ENCODE measurements at regions not wholly inside any gene's neighbourhood (a gene's known extent, or its start where the extent isn't known, plus 50 kb on each side); places are given as distances from the start of the nearest gene placed in this dataset.

- peaks cover 29% of the 10 kb centered on the region for H3K9me3 Mint-ChIP-seq
- Histone ChIP-seq H3F3A (replicated peaks; ENCODE audit: low read depth) (no peaks in the 10 kb centered on the region), H3K79me2 (replicated peaks; ENCODE audit: insufficient read depth) (no peaks in the 10 kb centered on the region), H3K27ac (ENCODE audit: low read depth) (no peak overlapping the region), H3K27me3 (ENCODE audit: insufficient read depth) (no peaks in the 10 kb centered on the region), H4K20me1 (replicated peaks; ENCODE audit: insufficient read depth) (no peaks in the 10 kb centered on the region), H3K4me2 (no peak overlapping the region), H3K9me2 (ENCODE audit: insufficient read depth) (0 out of 2 replicates have a peak, but pooled peaks cover 3% of the 10 kb centered on the region), H3K4me3 (no peak overlapping the region), H2AFZ (no peak overlapping the region), H3K36me3 (ENCODE audit: insufficient read depth) (no peaks in the 10 kb centered on the region), H3K4me1 (ENCODE audit: insufficient read depth) (peaks cover 8% of the 10 kb centered on the region; the same call in 1 of the 2 replicates)
- ATAC-seq (no peak), DNase-seq (ENCODE audit: low spot score) (no peak)
- H3K4me1 Mint-ChIP-seq = peaks cover 9% of the 10 kb centered on the region
- H3K27me3 Mint-ChIP-seq (ENCODE audit: insufficient read depth, low read depth, poor library complexity) = peaks cover 4% of the 10 kb centered on the region
- H3K27ac Mint-ChIP-seq = no peak overlapping the region
- H3K36me3 Mint-ChIP-seq (ENCODE audit: low read depth) = peaks cover 34% of the 10 kb centered on the region
- no peak overlapping the region for H3K4me3 Mint-ChIP-seq
- no peak for TF ChIP-seq JUNB (IDR thresholded peaks at IDR 0.05; ENCODE audit: unreplicated experiment)
- no peak for TF ChIP-seq ZNF462 (CRISPR knock-in tag; IDR thresholded peaks at IDR 0.05)
- no peak for TF ChIP-seq NANOG (IDR thresholded peaks at IDR 0.05; ENCODE audit: borderline replicate concordance)
- no peak for TF ChIP-seq REST (IDR thresholded peaks at IDR 0.05; ENCODE audit: unreplicated experiment)
- TF ChIP-seq STAT1 (IDR thresholded peaks at IDR 0.05; ENCODE audit: unreplicated experiment) = no peak
- TF ChIP-seq EZH2phosphoT487 (IDR thresholded peaks at IDR 0.05; ENCODE audit: unreplicated experiment) = no peak
- TF ChIP-seq CREB1 (CRISPR knock-in tag; IDR thresholded peaks at IDR 0.05; ENCODE audit: low read depth) = no peak
- no peak for TF ChIP-seq POLR2AphosphoS5 (IDR thresholded peaks at IDR 0.05; ENCODE audit: low read depth)
- TF ChIP-seq ZNF114 (CRISPR knock-in tag; IDR thresholded peaks at IDR 0.05) = no peak
- no peak for TF ChIP-seq ETS1 (IDR thresholded peaks at IDR 0.05)
- TF ChIP-seq CTCF (conservative IDR thresholded peaks at IDR 0.05; ENCODE audit: low read depth in 2 of 2) = no peak
- no peak for TF ChIP-seq EZH2 (IDR thresholded peaks at IDR 0.05; ENCODE audit: low read depth, unreplicated experiment)
- TF ChIP-seq ZNF331 (CRISPR knock-in tag; IDR thresholded peaks at IDR 0.05; ENCODE audit: low read depth) = no peak
These were observed 464.9 kb upstream of the AMOT start for GRCh38 chrX:113305496-113305895.

Data from GM23338 (cell line).